T1000 (cell line): ENCODE measurements at regions not wholly inside any gene's neighbourhood (a gene's known extent, or its start where the extent isn't known, plus 50 kb on each side); places are given as distances from the start of the nearest gene placed in this dataset.
"Not testable (repeated sequence)": the region's sequence is repeated elsewhere in the genome, so short reads cannot be mapped to it uniquely, and the experiment has no call there.

Experiments used
- DNase-seq: peaks from one replicate; lab custom pipeline; 2025; ENCODE audit warnings: mixed read lengths; lab: John Stamatoyannopoulos, UW

GRCh38 chr2:228519561-228519960, 338.1 kb upstream of the SPHKAP start:
- no peak for DNase-seq

GRCh38 chr2:228516019-228516418, 334.5 kb upstream of the SPHKAP start:
- no peak for DNase-seq

- not testable (repeated sequence) for DNase-seq
Observed at GRCh38 chr2:228513480-228513879, 332.0 kb upstream of the SPHKAP start.

- DNase-seq, result no peak
Observed at GRCh38 chr2:228509021-228509420, 327.5 kb upstream of the SPHKAP start.

- no peak for DNase-seq
Observed at GRCh38 chr2:228507870-228508269, 326.4 kb upstream of the SPHKAP start.

- DNase-seq, result no peak
Observed at GRCh38 chr2:228507231-228507824, 325.8 kb upstream of the SPHKAP start.

GRCh38 chr2:228503731-228504130, 322.2 kb upstream of the SPHKAP start:
- DNase-seq, result no peak

GRCh38 chr2:228493852-228494251, 312.4 kb upstream of the SPHKAP start:
- no peak for DNase-seq

GRCh38 chr2:228479014-228479413, 297.5 kb upstream of the SPHKAP start:
- no peak for DNase-seq

GRCh38 chr2:228474466-228474865, 293.0 kb upstream of the SPHKAP start:
- no peak for DNase-seq

GRCh38 chr2:228469721-228470120, 288.2 kb upstream of the SPHKAP start:
- no peak for DNase-seq

- DNase-seq, result no peak
Observed at GRCh38 chr2:228466851-228467250, 285.4 kb upstream of the SPHKAP start.

GRCh38 chr2:228465408-228465807, 283.9 kb upstream of the SPHKAP start:
- no peak for DNase-seq

- no peak for DNase-seq
Observed at GRCh38 chr2:228458364-228458763, 276.9 kb upstream of the SPHKAP start.

- peak; percentile 26 for DNase-seq
Observed at GRCh38 chr2:228447266-228447915, 265.9 kb upstream of the SPHKAP start.

- DNase-seq, result no peak
Observed at GRCh38 chr2:228446734-228447133, 265.2 kb upstream of the SPHKAP start.

- no peak for DNase-seq
Observed at GRCh38 chr2:228444161-228444560, 262.7 kb upstream of the SPHKAP start.

GRCh38 chr2:228433721-228434120, 252.2 kb upstream of the SPHKAP start:
- DNase-seq, result no peak

- DNase-seq, result no peak
Observed at GRCh38 chr2:228432116-228432515, 250.6 kb upstream of the SPHKAP start.

- DNase-seq, result no peak
Observed at GRCh38 chr2:228430986-228431385, 249.5 kb upstream of the SPHKAP start.

- DNase-seq, result no peak
Observed at GRCh38 chr2:228426502-228427216, 245.2 kb upstream of the SPHKAP start.

- DNase-seq, result not testable (repeated sequence)
Observed at GRCh38 chr2:228425411-228426060, 244.0 kb upstream of the SPHKAP start.

GRCh38 chr2:228417956-228418355, 236.5 kb upstream of the SPHKAP start:
- DNase-seq, result no peak
